NB4 (cell line): ENCODE measurements at regions not wholly inside any gene's neighbourhood (a gene's known extent, or its start where the extent isn't known, plus 50 kb on each side); places are given as distances from the start of the nearest gene placed in this dataset.

ENCODE experiments used
- DNase-seq: peaks from one replicate; pipeline ENCODE4 v3.0.0; 2010; ENCODE audit warnings: low read depth
- H3K4me3 ChIP-seq: one replicate; pipeline ENCODE4 v1.5.1; 2011; ENCODE audit warnings: mild to moderate bottlenecking, low read depth, low read length, moderate library complexity
- CTCF ChIP-seq: IDR thresholded peaks from one replicate; pipeline ENCODE4 v1.5.1; 2012; ENCODE audit warnings: low read depth, low read length
- MAX ChIP-seq: IDR thresholded peaks from 2 replicates; pipeline ENCODE4 v1.6.1; 2011; ENCODE audit warnings: low read depth, low read length
- MYC ChIP-seq: IDR thresholded peaks from 2 replicates; pipeline ENCODE4 v1.6.1; 2011; ENCODE audit warnings: low read depth, low read length
- POLR2A ChIP-seq: IDR thresholded peaks from 2 replicates; pipeline ENCODE4 v1.6.1; 2011; ENCODE audit warnings: mild to moderate bottlenecking; ENCODE audit not compliant: insufficient read length; ENCODE audit errors: extremely low read depth

GRCh38 chr10:130339091-130339490 lies 202.9 kb downstream of the GLRX3 start:
- TF ChIP-seq MAX (no peak), CTCF (no peak), MYC (no peak), POLR2A (no peak)
- H3K4me3 ChIP-seq = no peak overlapping the region
- DNase-seq = no peak

- no peak for DNase-seq
- no peak overlapping the region for H3K4me3 ChIP-seq
- TF ChIP-seq MYC (no peak), CTCF (no peak), MAX (no peak), POLR2A (no peak)
Observed at GRCh38 chr10:130339911-130340310, 203.7 kb downstream of the GLRX3 start.

- TF ChIP-seq CTCF = no peak
- TF ChIP-seq MAX = no peak
- no peak for TF ChIP-seq MYC
- no peak for TF ChIP-seq POLR2A
- no peak for DNase-seq
- H3K4me3 ChIP-seq = no peak overlapping the region
Observed at GRCh38 chr10:130340816-130341215, 204.6 kb downstream of the GLRX3 start.

GRCh38 chr10:130341356-130341755 lies 205.2 kb downstream of the GLRX3 start:
- DNase-seq = peak; percentile 51

GRCh38 chr10:130345728-130346127 lies 209.5 kb downstream of the GLRX3 start:
- H3K4me3 ChIP-seq = no peak overlapping the region
- no peak for DNase-seq
- no peak for TF ChIP-seq MAX
- no peak for TF ChIP-seq MYC
- TF ChIP-seq CTCF = no peak
- no peak for TF ChIP-seq POLR2A

More at GRCh38 chr10:130341356-130341755, 205.2 kb downstream of the GLRX3 start:
- H3K4me3 ChIP-seq = no peak overlapping the region
- no peak for TF ChIP-seq MAX
- no peak for TF ChIP-seq POLR2A
- peak; percentile 97 for TF ChIP-seq CTCF
- TF ChIP-seq MYC = 0 out of 2 replicates have a peak, but pooled peaks have one; percentile 17

- no peak overlapping the region for H3K4me3 ChIP-seq
- DNase-seq = no peak
- TF ChIP-seq POLR2A (no peak), CTCF (no peak), MYC (no peak), MAX (no peak)
Observed at GRCh38 chr10:130350996-130351395, 214.8 kb downstream of the GLRX3 start.
